Stimulated activated naive B cell treated with anti-CD40 and anti-IgM and Interleukin-4, amounts not matched to agents 10 μg/mL and 1 μg/mL and 100 μg/mL, for 72 hours (primary cell): ENCODE measurements at regions not wholly inside any gene's neighbourhood (a gene's known extent, or its start where the extent isn't known, plus 50 kb on each side); places are given as distances from the start of the nearest gene placed in this dataset.
"Not testable (repeated sequence)": the region's sequence is repeated elsewhere in the genome, so short reads cannot be mapped to it uniquely, and the experiment has no call there.

Source experiments
- ATAC-seq, 2 donors: fragments of 150-1000 bp; cut with Tn5 transposase; replicated peaks; 2 replicates each; pipeline ENCODE4 v1.10.0; 2021; ENCODE audit warnings: moderate library complexity in 1 of 2
- DNase-seq: peaks from one replicate; pipeline ENCODE4 v3.0.0; 2021
- H3K27ac Mint-ChIP-seq: one replicate; pipeline ENCODE4 v1.8.0; 2022; ENCODE audit warnings: mild to moderate bottlenecking, mixed read lengths
- H3K27me3 Mint-ChIP-seq, 2 donors: one replicate each; pipeline ENCODE4 v1.8.0; 2022; ENCODE audit warnings: mixed read lengths in 2 of 2
- H3K36me3 Mint-ChIP-seq, 2 donors: one replicate each; pipeline ENCODE4 v1.8.0; 2022; ENCODE audit warnings: mixed read lengths in 2 of 2, mild to moderate bottlenecking in 1 of 2
- H3K4me1 Mint-ChIP-seq, 2 donors: one replicate each; pipeline ENCODE4 v1.8.0; 2022; ENCODE audit warnings: mixed read lengths in 2 of 2, mild to moderate bottlenecking in 1 of 2
- H3K4me3 Mint-ChIP-seq, 2 donors: one replicate each; pipeline ENCODE4 v1.8.0; 2022; ENCODE audit warnings: mild to moderate bottlenecking in 2 of 2, mixed read lengths in 2 of 2, moderate library complexity in 1 of 2
- H3K9me3 Mint-ChIP-seq, 2 donors: one replicate each; pipeline ENCODE4 v1.8.0; 2022; ENCODE audit warnings: mixed read lengths in 2 of 2, mild to moderate bottlenecking in 1 of 2

- DNase-seq, H3K9me3 Mint-ChIP-seq, H3K36me3 Mint-ChIP-seq, H3K27ac Mint-ChIP-seq, ATAC-seq, H3K4me3 Mint-ChIP-seq, H3K27me3 Mint-ChIP-seq, H3K4me1 Mint-ChIP-seq: not testable (repeated sequence)
These were observed 64.5 kb downstream of the SLC30A10 start for GRCh38 chr1:219863816-219864215.

GRCh38 chr1:219862366-219862765 lies 66.0 kb downstream of the SLC30A10 start:
- H3K36me3 Mint-ChIP-seq, result no peaks in the 10 kb centered on the region
- H3K4me3 Mint-ChIP-seq, result no peak overlapping the region
- no peak for DNase-seq
- H3K4me1 Mint-ChIP-seq, result no peaks in the 10 kb centered on the region
- peaks cover 9 to 13% of the 10 kb centered on the region in 2 donors for H3K27me3 Mint-ChIP-seq
- ATAC-seq, result no peak
- H3K27ac Mint-ChIP-seq, result no peak overlapping the region
- no peaks in the 10 kb centered on the region for H3K9me3 Mint-ChIP-seq

GRCh38 chr1:219858980-219859379 lies 69.4 kb downstream of the SLC30A10 start:
- H3K27ac Mint-ChIP-seq, result no peak overlapping the region
- ATAC-seq (no peak), DNase-seq (no peak)
- H3K27me3 Mint-ChIP-seq, result peaks cover 9 to 13% of the 10 kb centered on the region in 2 donors
- no peak overlapping the region for H3K4me3 Mint-ChIP-seq
- H3K9me3 Mint-ChIP-seq, result peaks cover 6 to 14% of the 10 kb centered on the region in 2 donors
- H3K36me3 Mint-ChIP-seq, result no peaks in the 10 kb centered on the region
- H3K4me1 Mint-ChIP-seq, result no peaks in the 10 kb centered on the region

- Mint-ChIP-seq H3K27me3 (peaks cover 12% of the 10 kb centered on the region in 2 donors), H3K27ac (no peak overlapping the region), H3K4me1 (no peaks in the 10 kb centered on the region), H3K36me3 (peaks cover 0 to 1% of the 10 kb centered on the region in 2 donors), H3K9me3 (peaks cover 19 to 20% of the 10 kb centered on the region in 2 donors), H3K4me3 (no peak overlapping the region)
- DNase-seq, result no peak
- no peak for ATAC-seq
These were observed 81.0 kb downstream of the SLC30A10 start for GRCh38 chr1:219847215-219847855.

GRCh38 chr1:219839595-219839994 lies 88.8 kb downstream of the SLC30A10 start:
- H3K4me1 Mint-ChIP-seq, H3K36me3 Mint-ChIP-seq, ATAC-seq, H3K9me3 Mint-ChIP-seq, H3K4me3 Mint-ChIP-seq, H3K27ac Mint-ChIP-seq, DNase-seq: not testable (repeated sequence)
- H3K27me3 Mint-ChIP-seq, result peaks cover 17 to 33% of the 10 kb centered on the region in 2 donors

- no peak overlapping the region for H3K4me3 Mint-ChIP-seq
- ATAC-seq (no peak), DNase-seq (no peak)
- peaks cover 19 to 36% of the 10 kb centered on the region in 2 donors for H3K27me3 Mint-ChIP-seq
- no peaks in the 10 kb centered on the region for H3K9me3 Mint-ChIP-seq
- H3K36me3 Mint-ChIP-seq, result no peaks in the 10 kb centered on the region
- no peak overlapping the region for H3K27ac Mint-ChIP-seq
- H3K4me1 Mint-ChIP-seq, result no peaks in the 10 kb centered on the region
These were observed 90.4 kb downstream of the SLC30A10 start for GRCh38 chr1:219837994-219838294.

GRCh38 chr1:219837274-219837993 lies 90.9 kb downstream of the SLC30A10 start:
- Mint-ChIP-seq H3K36me3 (no peaks in the 10 kb centered on the region), H3K4me1 (no peaks in the 10 kb centered on the region), H3K27ac (no peak overlapping the region), H3K9me3 (peaks cover 0 to 4% of the 10 kb centered on the region in 2 donors), H3K27me3 (peaks cover 19 to 36% of the 10 kb centered on the region in 2 donors), H3K4me3 (no peak overlapping the region)
- DNase-seq, result no peak
- ATAC-seq, result no peak

GRCh38 chr1:219834314-219834917 lies 93.9 kb downstream of the SLC30A10 start:
- Mint-ChIP-seq H3K4me1 (no peaks in the 10 kb centered on the region), H3K27me3 (peaks cover 19 to 39% of the 10 kb centered on the region in 2 donors), H3K27ac (no peak overlapping the region), H3K36me3 (no peaks in the 10 kb centered on the region), H3K4me3 (no peak overlapping the region), H3K9me3 (peaks cover 0 to 4% of the 10 kb centered on the region in 2 donors)
- DNase-seq (no peak), ATAC-seq (no peak)

GRCh38 chr1:219833214-219833815 lies 95.0 kb downstream of the SLC30A10 start:
- H3K4me3 Mint-ChIP-seq, result no peak overlapping the region
- DNase-seq (no peak), ATAC-seq (no peak)
- no peaks in the 10 kb centered on the region for H3K4me1 Mint-ChIP-seq
- H3K9me3 Mint-ChIP-seq, result peaks cover 0 to 4% of the 10 kb centered on the region in 2 donors
- H3K36me3 Mint-ChIP-seq, result no peaks in the 10 kb centered on the region
- no peak overlapping the region for H3K27ac Mint-ChIP-seq
- H3K27me3 Mint-ChIP-seq, result peaks cover 19 to 28% of the 10 kb centered on the region in 2 donors

GRCh38 chr1:219826290-219826689 lies 102.1 kb downstream of the SLC30A10 start:
- H3K36me3 Mint-ChIP-seq, result no peaks in the 10 kb centered on the region
- no peaks in the 10 kb centered on the region for H3K9me3 Mint-ChIP-seq
- H3K4me1 Mint-ChIP-seq, result no peaks in the 10 kb centered on the region
- no peak overlapping the region for H3K4me3 Mint-ChIP-seq
- ATAC-seq (no peak), DNase-seq (no peak)
- H3K27me3 Mint-ChIP-seq, result no peaks in the 10 kb centered on the region
- no peak overlapping the region for H3K27ac Mint-ChIP-seq

GRCh38 chr1:219825355-219825754 lies 103.0 kb downstream of the SLC30A10 start:
- Mint-ChIP-seq H3K27ac (no peak overlapping the region), H3K4me3 (no peak overlapping the region), H3K36me3 (no peaks in the 10 kb centered on the region), H3K9me3 (no peaks in the 10 kb centered on the region), H3K4me1 (no peaks in the 10 kb centered on the region), H3K27me3 (no peaks in the 10 kb centered on the region)
- no peak for ATAC-seq
- DNase-seq, result no peak

- Mint-ChIP-seq H3K9me3 (no peaks in the 10 kb centered on the region), H3K27me3 (peaks cover 0 to 2% of the 10 kb centered on the region in 2 donors), H3K36me3 (no peaks in the 10 kb centered on the region), H3K27ac (no peak overlapping the region), H3K4me3 (no peak overlapping the region), H3K4me1 (no peaks in the 10 kb centered on the region)
- no peak for ATAC-seq
- DNase-seq, result no peak
These were observed 104.0 kb downstream of the SLC30A10 start for GRCh38 chr1:219824338-219824737.

- DNase-seq (no peak), ATAC-seq (no peak)
- Mint-ChIP-seq H3K27ac (no peak overlapping the region), H3K9me3 (no peaks in the 10 kb centered on the region), H3K27me3 (peaks cover 8 to 21% of the 10 kb centered on the region in 2 donors), H3K4me1 (no peaks in the 10 kb centered on the region), H3K4me3 (no peak overlapping the region), H3K36me3 (no peaks in the 10 kb centered on the region)
These were observed 107.8 kb downstream of the SLC30A10 start for GRCh38 chr1:219820551-219820950.

- Mint-ChIP-seq H3K27me3 (peaks cover 20 to 34% of the 10 kb centered on the region in 2 donors), H3K4me3 (no peak overlapping the region), H3K9me3 (no peaks in the 10 kb centered on the region), H3K27ac (no peak overlapping the region), H3K4me1 (no peaks in the 10 kb centered on the region), H3K36me3 (no peaks in the 10 kb centered on the region)
- DNase-seq, result no peak
- ATAC-seq, result no peak
These were observed 110.4 kb downstream of the SLC30A10 start for GRCh38 chr1:219817914-219818313.

GRCh38 chr1:219813294-219813693 lies 115.1 kb downstream of the SLC30A10 start:
- no peak for DNase-seq
- no peaks in the 10 kb centered on the region for H3K36me3 Mint-ChIP-seq
- peaks cover 24 to 31% of the 10 kb centered on the region in 2 donors for H3K27me3 Mint-ChIP-seq
- no peaks in the 10 kb centered on the region for H3K4me1 Mint-ChIP-seq
- no peaks in the 10 kb centered on the region for H3K9me3 Mint-ChIP-seq
- no peak overlapping the region for H3K27ac Mint-ChIP-seq
- no peak overlapping the region for H3K4me3 Mint-ChIP-seq
- ATAC-seq, result no peak
